ENCODE measurements at regions not wholly inside any gene's neighbourhood (a gene's known extent, or its start where the extent isn't known, plus 50 kb on each side); places are given as distances from the start of the nearest gene placed in this dataset.

- Histone ChIP-seq H3K27me3 (ENCODE audit: control insufficient read depth in 2 of 2, insufficient read depth in 2 of 2, low read length in 2 of 2) (no peaks in the 10 kb centered on the region), H3K9ac (replicated peaks; ENCODE audit: extremely low read depth, insufficient read depth, low read length) (no peak overlapping the region), H3K36me3 (ENCODE audit: control insufficient read depth in 2 of 2, extremely low read depth in 1 of 2, insufficient read depth in 2 of 2, low read length in 2 of 2) (no peaks in the 10 kb centered on the region), H3K4me2 (ENCODE audit: insufficient read depth, low read length) (no peak overlapping the region), H3K79me2 (ENCODE audit: control insufficient read depth, insufficient read depth, low read length) (no peaks in the 10 kb centered on the region), H3K9me3 (replicated peaks; ENCODE audit: control insufficient read depth, insufficient read depth, low read length) (no peaks in the 10 kb centered on the region), H2AFZ (ENCODE audit: low read depth, low read length) (no peak overlapping the region), H3K4me1 (ENCODE audit: control insufficient read depth, extremely low read depth, insufficient read depth, low read length) (no peaks in the 10 kb centered on the region), H3K27ac (ENCODE audit: insufficient read depth, low read depth, low read length) (no peak overlapping the region), H4K20me1 (replicated peaks; ENCODE audit: control insufficient read depth, extremely low read depth, insufficient read depth, low read length) (no peaks in the 10 kb centered on the region), H3K4me3 (replicated peaks in 1 of 3; ENCODE audit: insufficient read depth in 1 of 3, low read depth in 1 of 3, low read length in 3 of 3) (no peak overlapping the region), H3K9me1 (replicated peaks; ENCODE audit: control insufficient read depth, extremely low read depth, insufficient read depth, low read length) (no peaks in the 10 kb centered on the region)
- TF ChIP-seq EZH2 (IDR thresholded peaks at IDR 0.05; ENCODE audit: borderline replicate concordance, low read depth, low read length, severe bottlenecking): no peak
- no peak for TF ChIP-seq POLR2A (IDR thresholded peaks at IDR 0.05; ENCODE audit: low read depth, low read length)
- no peak for TF ChIP-seq JUN (IDR thresholded peaks at IDR 0.05; ENCODE audit: borderline replicate concordance, insufficient read depth, insufficient read length, low read depth)
- no TSS peak for BruUV-seq (replicated peaks)
- dilution Hi-C loops (cut with MboI; ENCODE audit: extremely low pct_ligation_motif_present, low sequenced_read_pairs) (no loop called here), intact Hi-C loops (cut with micrococcal nuclease) (no loop called here)
- no peak for DNase-seq (ENCODE audit: low read depth, low spot score)
- POLR2A ChIA-PET: no interaction called here
- CTCF ChIA-PET: no interaction called here
- FAIRE-seq: no peak
Observed at GRCh38 chr5:159463590-159464321, 133.5 kb upstream of the IL12B start.

DNA sequence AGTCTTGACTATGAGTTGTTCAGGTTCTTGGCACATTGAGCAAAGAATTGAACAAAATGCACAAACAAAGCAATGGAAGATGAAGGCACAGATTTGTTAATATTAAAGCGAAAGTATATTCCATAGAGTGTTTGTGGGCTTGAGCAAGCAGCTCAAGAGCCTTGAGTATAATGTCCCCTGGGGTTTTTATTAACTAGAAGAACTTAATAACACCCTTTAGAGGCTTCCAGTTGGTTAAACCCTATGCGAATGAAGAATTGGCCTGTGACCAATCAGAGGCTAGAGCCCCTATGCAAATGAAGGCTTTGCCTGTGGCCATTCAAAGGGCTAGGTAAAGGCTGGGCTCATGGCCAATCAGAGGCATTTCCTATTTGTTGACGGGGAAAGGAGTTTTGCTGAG is 135.3 kb upstream of the IL12B start:
- Histone ChIP-seq H3K36me3 (ENCODE audit: control insufficient read depth in 2 of 2, extremely low read depth in 1 of 2, insufficient read depth in 2 of 2, low read length in 2 of 2) (no peaks in the 10 kb centered on the region), H4K20me1 (replicated peaks; ENCODE audit: control insufficient read depth, extremely low read depth, insufficient read depth, low read length) (no peaks in the 10 kb centered on the region), H3K9me1 (replicated peaks; ENCODE audit: control insufficient read depth, extremely low read depth, insufficient read depth, low read length) (no peaks in the 10 kb centered on the region), H3K4me2 (ENCODE audit: insufficient read depth, low read length) (no peak overlapping the region), H3K4me3 (replicated peaks in 1 of 3; ENCODE audit: insufficient read depth in 1 of 3, low read depth in 1 of 3, low read length in 3 of 3) (no peak overlapping the region), H3K27me3 (ENCODE audit: control insufficient read depth in 2 of 2, insufficient read depth in 2 of 2, low read length in 2 of 2) (no peaks in the 10 kb centered on the region), H3K79me2 (ENCODE audit: control insufficient read depth, insufficient read depth, low read length) (no peaks in the 10 kb centered on the region), H3K9ac (replicated peaks; ENCODE audit: extremely low read depth, insufficient read depth, low read length) (no peak overlapping the region), H3K4me1 (ENCODE audit: control insufficient read depth, extremely low read depth, insufficient read depth, low read length) (no peaks in the 10 kb centered on the region), H3K9me3 (replicated peaks; ENCODE audit: control insufficient read depth, insufficient read depth, low read length) (no peaks in the 10 kb centered on the region), H2AFZ (ENCODE audit: low read depth, low read length) (no peak overlapping the region), H3K27ac (ENCODE audit: insufficient read depth, low read depth, low read length) (no peak overlapping the region)
- dilution Hi-C loops (cut with MboI; ENCODE audit: extremely low pct_ligation_motif_present, low sequenced_read_pairs): no loop called here
- TF ChIP-seq EZH2 (IDR thresholded peaks at IDR 0.05; ENCODE audit: borderline replicate concordance, low read depth, low read length, severe bottlenecking) (no peak), GATA2 (IDR thresholded peaks at IDR 0.05; ENCODE audit: insufficient read depth, insufficient read length, low read depth, low read length) (no peak)
- intact Hi-C loops (cut with micrococcal nuclease): no loop called here
- ChIA-PET CTCF (no interaction called here), POLR2A (no interaction called here)
- FAIRE-seq: no peak
- BruUV-seq (replicated peaks): no TSS peak
- no peak for DNase-seq (ENCODE audit: low read depth, low spot score)
